ENCODE measurements at regions not wholly inside any gene's neighbourhood (a gene's known extent, or its start where the extent isn't known, plus 50 kb on each side); places are given as distances from the start of the nearest gene placed in this dataset.

DNA sequence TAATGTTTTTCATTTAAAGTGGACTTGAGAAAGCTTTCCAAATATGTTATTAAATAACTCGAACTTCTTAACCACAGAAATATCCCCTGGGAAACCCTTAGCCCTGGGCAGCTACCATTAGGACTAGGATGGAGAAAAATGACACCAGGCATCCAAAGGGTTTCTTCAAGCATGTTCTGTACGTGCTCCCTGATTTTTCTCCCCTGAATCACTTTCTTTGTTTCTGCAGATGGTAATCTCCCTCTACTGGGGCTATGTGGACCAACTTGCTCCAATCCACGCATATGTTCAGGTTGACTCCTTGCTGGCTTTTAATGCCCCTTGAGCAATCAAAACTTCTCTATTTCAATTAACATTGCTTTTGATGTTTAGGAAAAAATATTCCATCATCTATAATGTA, 312.7 kb upstream of the C1orf87 start:
- no peaks in the 10 kb centered on the region for H3K4me1 Mint-ChIP-seq (ENCODE audit: low read depth in 2 of 2)
- DNase-seq, result no peak
- no peaks in the 10 kb centered on the region for H3K27me3 Mint-ChIP-seq
- no peak overlapping the region for H3K27ac Mint-ChIP-seq
- H3K4me3 Mint-ChIP-seq, result no peak overlapping the region
- H3K9me3 Mint-ChIP-seq, result peaks cover 0 to 5% of the 10 kb centered on the region in 2 donors
- H3K36me3 Mint-ChIP-seq (ENCODE audit: insufficient read depth), result no peaks in the 10 kb centered on the region
- ATAC-seq (replicated peaks), result no peak

DNA sequence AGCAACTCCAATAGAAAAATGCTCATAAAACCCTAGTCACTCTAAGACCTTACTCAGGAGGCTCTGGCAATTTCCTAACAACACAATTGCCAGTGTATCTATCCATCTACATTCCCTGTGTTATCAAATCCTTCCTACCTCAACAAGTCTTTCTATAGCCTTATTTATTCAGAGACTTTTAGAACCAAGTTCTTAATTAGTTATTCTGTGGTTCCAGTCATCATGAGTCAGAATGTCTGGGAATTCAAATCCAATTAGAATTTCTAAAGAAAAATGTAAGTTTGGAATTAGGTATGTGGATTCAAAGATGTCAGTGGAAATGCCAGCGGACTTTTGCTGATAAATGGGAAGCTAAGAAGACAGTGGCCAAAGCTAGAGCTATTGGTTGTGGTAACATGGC, 302.6 kb upstream of the C1orf87 start:
- no peaks in the 10 kb centered on the region for H3K36me3 Mint-ChIP-seq (ENCODE audit: insufficient read depth)
- DNase-seq (no peak), ATAC-seq (replicated peaks) (no peak)
- no peak overlapping the region for H3K27ac Mint-ChIP-seq
- peaks cover 4 to 12% of the 10 kb centered on the region in 2 donors for H3K9me3 Mint-ChIP-seq
- no peaks in the 10 kb centered on the region for H3K27me3 Mint-ChIP-seq
- H3K4me3 Mint-ChIP-seq, result no peak overlapping the region
- H3K4me1 Mint-ChIP-seq (ENCODE audit: low read depth in 2 of 2), result no peaks in the 10 kb centered on the region

DNA sequence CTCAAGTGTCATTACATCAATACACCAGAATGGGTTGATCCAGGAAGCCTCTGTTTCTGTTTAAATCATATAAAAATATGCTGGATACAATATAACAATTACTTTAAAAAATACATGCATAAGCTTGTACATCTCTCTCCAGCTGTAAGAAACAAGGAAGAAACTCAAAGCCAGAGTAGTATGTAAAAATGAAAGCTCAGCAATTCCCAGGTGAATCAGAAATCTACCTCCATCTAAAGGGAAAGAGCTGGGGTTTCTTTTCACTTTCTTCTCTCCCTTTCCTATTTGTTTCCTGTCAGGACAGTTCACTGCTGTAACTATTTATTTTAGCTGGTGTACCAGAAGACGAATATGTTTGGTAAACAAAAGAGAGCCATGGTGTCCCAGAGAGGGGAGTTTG, 301.0 kb upstream of the C1orf87 start:
- ATAC-seq (replicated peaks) (no peak), DNase-seq (no peak)
- no peak overlapping the region for H3K4me3 Mint-ChIP-seq
- H3K27me3 Mint-ChIP-seq, result no peaks in the 10 kb centered on the region
- H3K4me1 Mint-ChIP-seq (ENCODE audit: low read depth in 2 of 2), result no peaks in the 10 kb centered on the region
- H3K9me3 Mint-ChIP-seq, result peaks cover 4 to 12% of the 10 kb centered on the region in 2 donors
- H3K36me3 Mint-ChIP-seq (ENCODE audit: insufficient read depth), result no peaks in the 10 kb centered on the region
- H3K27ac Mint-ChIP-seq, result no peak overlapping the region

DNA sequence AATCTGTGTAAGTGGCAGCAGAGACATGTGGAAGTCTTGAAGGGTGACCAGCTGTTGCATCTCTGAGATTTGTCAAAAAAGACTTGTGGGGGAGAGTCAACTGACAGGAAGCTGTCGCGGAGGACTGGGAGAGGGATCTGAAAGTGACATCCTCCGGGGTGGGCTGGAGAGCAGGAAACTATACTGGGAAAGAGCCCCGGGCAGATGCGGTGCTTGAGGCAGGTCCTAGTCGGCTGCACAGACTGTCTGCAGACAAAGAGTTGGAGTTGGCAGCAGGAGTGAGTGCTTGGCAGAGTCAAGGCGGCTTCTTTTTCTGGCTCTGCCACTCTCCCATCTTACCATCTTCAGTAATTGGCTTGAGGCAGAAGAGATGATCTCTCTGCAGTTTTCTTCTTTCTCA, 294.0 kb upstream of the C1orf87 start:
- no peaks in the 10 kb centered on the region for H3K4me1 Mint-ChIP-seq (ENCODE audit: low read depth in 2 of 2)
- H3K36me3 Mint-ChIP-seq (ENCODE audit: insufficient read depth), result no peaks in the 10 kb centered on the region
- H3K4me3 Mint-ChIP-seq, result no peak overlapping the region
- H3K9me3 Mint-ChIP-seq, result no peaks in the 10 kb centered on the region
- no peaks in the 10 kb centered on the region for H3K27me3 Mint-ChIP-seq
- no peak overlapping the region for H3K27ac Mint-ChIP-seq
- ATAC-seq (replicated peaks), result no peak
- no peak for DNase-seq

DNA sequence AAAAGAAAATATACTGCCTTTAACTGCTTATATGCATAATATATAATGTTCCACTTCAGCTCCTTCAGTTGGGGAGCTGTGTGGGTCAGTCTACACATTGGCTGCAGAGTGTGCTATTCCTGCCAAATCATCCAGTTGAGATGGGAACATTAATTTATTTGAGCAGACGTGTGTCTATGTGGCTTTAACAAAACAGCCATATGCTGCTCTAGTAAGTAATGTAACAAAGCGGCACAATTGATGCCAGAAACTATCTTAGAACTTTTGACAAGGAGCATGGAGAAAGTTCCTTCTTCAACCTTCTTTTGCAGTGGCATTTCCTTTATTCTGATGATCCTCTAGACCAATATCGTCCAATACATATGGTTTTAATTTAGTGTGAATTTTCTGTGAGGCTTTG, 285.9 kb upstream of the C1orf87 start:
- H3K4me1 Mint-ChIP-seq (ENCODE audit: low read depth in 2 of 2), result no peaks in the 10 kb centered on the region
- no peak overlapping the region for H3K4me3 Mint-ChIP-seq
- DNase-seq (no peak), ATAC-seq (replicated peaks) (no peak)
- H3K9me3 Mint-ChIP-seq, result peaks cover 0 to 2% of the 10 kb centered on the region in 2 donors
- H3K36me3 Mint-ChIP-seq (ENCODE audit: insufficient read depth), result no peaks in the 10 kb centered on the region
- H3K27me3 Mint-ChIP-seq, result no peaks in the 10 kb centered on the region
- H3K27ac Mint-ChIP-seq, result no peak overlapping the region

DNA sequence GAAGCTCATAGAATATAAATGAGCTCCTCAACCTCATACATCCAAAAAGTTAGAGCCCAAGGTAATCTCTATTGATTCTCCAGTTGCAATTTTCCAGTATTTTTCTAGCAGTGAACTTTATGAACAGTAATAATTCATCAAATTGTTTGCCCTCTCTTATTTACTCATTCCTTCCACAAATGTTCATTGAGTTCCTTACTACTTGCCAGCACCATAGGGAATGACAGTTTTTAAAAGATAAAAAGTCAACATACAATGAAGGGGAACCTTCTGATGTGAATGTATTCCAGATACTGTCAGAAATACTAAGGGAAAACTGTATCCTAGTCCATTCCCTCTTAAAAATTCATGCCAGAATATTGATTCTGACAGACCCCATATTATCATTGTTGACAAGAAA, 277.0 kb upstream of the C1orf87 start:
- Mint-ChIP-seq H3K4me1 (ENCODE audit: low read depth in 2 of 2) (no peaks in the 10 kb centered on the region), H3K36me3 (ENCODE audit: insufficient read depth) (no peaks in the 10 kb centered on the region), H3K4me3 (no peak overlapping the region), H3K27me3 (no peaks in the 10 kb centered on the region), H3K27ac (no peak overlapping the region), H3K9me3 (peaks cover 0 to 9% of the 10 kb centered on the region in 2 donors)
- no peak for ATAC-seq (replicated peaks)
- DNase-seq, result no peak

DNA sequence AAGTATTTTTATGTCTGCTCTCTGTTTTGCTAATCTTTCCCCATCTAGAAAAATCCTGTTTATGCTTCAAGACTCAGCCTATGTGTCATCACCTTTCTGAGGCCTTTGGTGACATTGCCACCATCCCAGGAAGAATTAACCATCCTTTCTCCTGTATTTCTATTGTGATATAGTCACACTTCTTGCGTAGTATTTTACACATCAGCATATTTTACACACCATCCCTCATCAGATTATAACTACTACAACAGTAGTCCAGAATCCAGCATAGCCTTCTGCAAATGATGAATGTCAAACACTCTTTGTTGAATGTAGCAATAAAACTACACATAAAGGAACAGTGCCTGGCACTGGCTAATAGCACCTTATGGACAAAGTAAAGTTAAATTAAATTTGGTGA, 275.3 kb upstream of the C1orf87 start:
- Mint-ChIP-seq H3K4me1 (ENCODE audit: low read depth in 2 of 2) (no peaks in the 10 kb centered on the region), H3K27me3 (no peaks in the 10 kb centered on the region), H3K4me3 (no peak overlapping the region), H3K9me3 (peaks cover 0 to 9% of the 10 kb centered on the region in 2 donors), H3K36me3 (ENCODE audit: insufficient read depth) (no peaks in the 10 kb centered on the region), H3K27ac (no peak overlapping the region)
- no peak for DNase-seq
- ATAC-seq (replicated peaks), result no peak

DNA sequence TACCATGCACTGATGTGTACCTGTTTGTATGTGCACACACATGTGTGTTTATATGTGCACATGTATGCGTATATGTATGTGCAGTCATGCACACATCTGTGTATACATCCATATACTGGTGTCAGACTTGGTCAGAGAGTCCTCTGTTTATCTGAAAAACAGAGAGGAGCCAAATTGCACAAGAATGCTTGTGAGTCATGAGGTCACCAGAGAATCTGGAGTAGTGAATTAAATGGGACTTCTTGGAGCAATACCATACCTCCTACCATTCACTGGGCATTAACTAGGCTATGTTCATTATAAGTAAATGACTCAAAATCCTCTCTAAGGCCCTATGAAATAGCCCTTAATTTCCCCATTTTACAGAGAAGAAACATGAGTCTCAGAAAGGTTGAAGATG, 272.1 kb upstream of the C1orf87 start:
- Mint-ChIP-seq H3K4me3 (no peak overlapping the region), H3K9me3 (peaks cover 0 to 9% of the 10 kb centered on the region in 2 donors), H3K27ac (no peak overlapping the region), H3K27me3 (no peaks in the 10 kb centered on the region), H3K4me1 (ENCODE audit: low read depth in 2 of 2) (no peaks in the 10 kb centered on the region), H3K36me3 (ENCODE audit: insufficient read depth) (no peaks in the 10 kb centered on the region)
- ATAC-seq (replicated peaks) (no peak), DNase-seq (no peak)

DNA sequence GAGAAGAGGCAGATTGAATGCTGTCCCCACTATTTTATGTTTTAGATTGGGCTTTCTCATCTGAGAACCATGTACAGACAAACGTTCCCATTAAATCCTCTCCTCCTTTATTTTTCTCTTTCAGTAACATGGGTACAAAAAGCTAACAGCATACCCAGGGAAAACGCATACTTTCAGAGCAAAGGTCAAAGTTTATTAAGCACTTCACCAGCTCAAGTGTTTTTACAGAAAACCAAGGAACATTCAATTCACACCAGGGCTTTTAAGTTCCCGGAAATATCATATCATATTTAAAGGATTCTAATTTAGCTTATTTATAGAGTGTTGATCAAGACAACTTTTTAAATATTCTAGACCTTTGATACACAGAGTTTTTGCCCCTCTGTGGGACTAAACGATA, 271.5 kb upstream of the C1orf87 start:
- peaks cover 0 to 9% of the 10 kb centered on the region in 2 donors for H3K9me3 Mint-ChIP-seq

DNA sequence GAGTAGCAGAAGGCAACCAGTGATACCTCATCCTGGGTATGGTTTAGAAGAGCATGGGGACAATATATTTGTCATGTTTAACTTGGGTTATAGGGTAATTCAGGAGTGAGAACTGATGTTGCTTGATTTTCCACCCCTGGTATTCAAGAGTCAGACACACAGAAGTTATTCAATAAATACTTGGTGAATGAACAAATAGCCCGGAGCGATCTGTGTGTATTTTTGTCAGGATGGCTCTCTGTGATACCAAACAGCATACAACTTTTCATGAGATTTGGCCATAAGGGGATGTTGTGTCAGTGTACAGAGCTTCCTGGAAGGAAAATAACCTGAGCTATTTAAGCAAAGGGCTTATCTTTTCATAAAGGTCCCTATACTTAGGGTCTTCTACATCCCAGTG, 270.2 kb upstream of the C1orf87 start:
- Mint-ChIP-seq H3K27me3 (no peaks in the 10 kb centered on the region), H3K9me3 (peaks cover 0 to 9% of the 10 kb centered on the region in 2 donors), H3K36me3 (ENCODE audit: insufficient read depth) (no peaks in the 10 kb centered on the region), H3K4me3 (no peak overlapping the region), H3K27ac (no peak overlapping the region), H3K4me1 (ENCODE audit: low read depth in 2 of 2) (no peaks in the 10 kb centered on the region)
- ATAC-seq (replicated peaks) (no peak), DNase-seq (no peak)

More for the DNA sequence above, 271.5 kb upstream of the C1orf87 start:
- no peaks in the 10 kb centered on the region for H3K36me3 Mint-ChIP-seq (ENCODE audit: insufficient read depth)
- H3K4me3 Mint-ChIP-seq, result no peak overlapping the region
- no peak overlapping the region for H3K27ac Mint-ChIP-seq
- no peaks in the 10 kb centered on the region for H3K27me3 Mint-ChIP-seq
- no peaks in the 10 kb centered on the region for H3K4me1 Mint-ChIP-seq (ENCODE audit: low read depth in 2 of 2)
- DNase-seq (no peak), ATAC-seq (replicated peaks) (no peak)

DNA sequence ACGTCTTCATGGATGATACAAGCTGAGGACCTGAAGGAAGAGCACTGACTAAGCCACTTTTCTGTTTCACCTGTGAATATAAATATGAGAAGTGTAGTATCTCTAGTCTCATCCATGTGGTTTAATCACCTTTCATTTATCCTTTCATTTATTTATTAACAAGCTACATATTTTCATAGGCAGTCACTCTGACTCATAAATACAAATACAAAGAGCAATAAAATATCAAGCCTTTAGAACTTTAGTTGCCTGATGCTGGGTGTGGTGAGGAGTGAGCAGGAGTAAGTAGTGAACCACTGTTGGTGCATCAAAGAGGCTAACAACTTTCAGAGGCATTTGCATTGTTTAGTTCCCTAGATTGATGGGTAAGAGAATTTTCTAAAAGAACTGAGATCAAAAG, 269.0 kb upstream of the C1orf87 start:
- Mint-ChIP-seq H3K36me3 (ENCODE audit: insufficient read depth) (no peaks in the 10 kb centered on the region), H3K4me3 (no peak overlapping the region), H3K9me3 (peaks cover 0 to 9% of the 10 kb centered on the region in 2 donors), H3K27ac (no peak overlapping the region), H3K27me3 (no peaks in the 10 kb centered on the region), H3K4me1 (ENCODE audit: low read depth in 2 of 2) (no peaks in the 10 kb centered on the region)
- DNase-seq (no peak), ATAC-seq (replicated peaks) (no peak)

DNA sequence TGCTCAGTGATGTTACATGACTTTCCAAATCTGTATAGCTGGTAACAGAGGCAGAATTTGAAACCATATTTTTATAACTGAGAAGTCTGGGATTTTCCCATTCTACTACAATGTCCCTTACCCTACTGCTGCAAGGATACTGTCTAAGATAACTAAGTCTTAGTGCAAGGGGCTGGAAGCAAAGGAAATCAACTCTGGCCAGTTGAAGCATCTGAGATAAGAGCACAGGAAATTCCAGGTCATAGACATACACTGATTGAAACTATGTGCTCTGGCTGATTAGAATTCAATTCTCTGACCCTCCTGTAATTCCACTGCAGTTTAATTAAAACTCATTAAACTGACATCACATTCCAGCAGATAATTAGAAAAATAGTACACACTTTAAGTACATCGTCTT, 267.7 kb upstream of the C1orf87 start:
- Mint-ChIP-seq H3K27me3 (no peaks in the 10 kb centered on the region), H3K4me1 (ENCODE audit: low read depth in 2 of 2) (no peaks in the 10 kb centered on the region), H3K9me3 (no peaks in the 10 kb centered on the region), H3K4me3 (no peak overlapping the region), H3K36me3 (ENCODE audit: insufficient read depth) (no peaks in the 10 kb centered on the region), H3K27ac (no peak overlapping the region)
- DNase-seq (no peak), ATAC-seq (replicated peaks) (no peak)

DNA sequence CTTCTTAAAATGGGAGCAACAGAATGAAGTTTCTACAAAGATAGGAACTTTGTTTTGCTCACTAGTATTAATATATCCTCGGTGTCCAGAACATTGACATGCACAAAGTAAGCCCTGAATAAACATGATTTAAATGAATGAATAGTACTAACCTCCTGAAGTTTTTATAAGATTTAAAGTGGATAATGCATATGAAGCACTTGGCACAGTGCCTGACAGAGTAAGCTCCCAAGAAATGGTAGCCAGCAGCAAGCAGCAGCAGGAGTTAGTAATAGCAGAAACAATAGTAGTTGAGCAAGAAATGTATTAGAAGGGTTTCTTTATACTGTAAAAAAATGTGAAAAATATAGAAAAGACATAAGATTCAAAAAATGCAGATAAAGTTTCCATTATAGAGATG, 258.1 kb upstream of the C1orf87 start:
- peaks cover 0 to 2% of the 10 kb centered on the region in 2 donors for H3K9me3 Mint-ChIP-seq
- ATAC-seq (replicated peaks) (no peak), DNase-seq (no peak)
- H3K4me3 Mint-ChIP-seq, result no peak overlapping the region
- H3K27ac Mint-ChIP-seq, result no peak overlapping the region
- no peaks in the 10 kb centered on the region for H3K36me3 Mint-ChIP-seq (ENCODE audit: insufficient read depth)
- no peaks in the 10 kb centered on the region for H3K27me3 Mint-ChIP-seq
- no peaks in the 10 kb centered on the region for H3K4me1 Mint-ChIP-seq (ENCODE audit: low read depth in 2 of 2)

DNA sequence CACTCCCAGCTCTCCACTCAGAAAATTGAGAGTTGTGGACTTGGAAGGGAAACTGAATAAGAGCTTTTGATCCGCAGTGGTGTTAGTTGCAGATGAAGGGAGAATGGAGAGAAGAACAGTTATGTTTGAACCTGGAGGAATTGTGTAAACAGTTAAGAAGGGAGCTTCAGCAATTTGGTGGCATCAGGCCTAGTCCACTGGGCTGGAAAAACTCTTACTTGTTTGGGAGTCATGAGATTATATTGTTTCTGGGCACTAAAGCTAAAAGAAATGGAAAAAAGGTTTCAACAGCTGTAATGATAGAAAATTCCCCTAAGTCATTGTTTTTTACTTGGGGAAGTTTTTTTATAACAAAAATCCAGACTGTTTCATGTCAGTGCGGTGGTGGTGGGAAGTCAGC, 256.1 kb upstream of the C1orf87 start:
- Mint-ChIP-seq H3K4me3 (no peak overlapping the region), H3K27ac (no peak overlapping the region), H3K27me3 (no peaks in the 10 kb centered on the region), H3K9me3 (peaks cover 0 to 2% of the 10 kb centered on the region in 2 donors), H3K36me3 (ENCODE audit: insufficient read depth) (no peaks in the 10 kb centered on the region), H3K4me1 (ENCODE audit: low read depth in 2 of 2) (no peaks in the 10 kb centered on the region)
- no peak for DNase-seq
- no peak for ATAC-seq (replicated peaks)

DNA sequence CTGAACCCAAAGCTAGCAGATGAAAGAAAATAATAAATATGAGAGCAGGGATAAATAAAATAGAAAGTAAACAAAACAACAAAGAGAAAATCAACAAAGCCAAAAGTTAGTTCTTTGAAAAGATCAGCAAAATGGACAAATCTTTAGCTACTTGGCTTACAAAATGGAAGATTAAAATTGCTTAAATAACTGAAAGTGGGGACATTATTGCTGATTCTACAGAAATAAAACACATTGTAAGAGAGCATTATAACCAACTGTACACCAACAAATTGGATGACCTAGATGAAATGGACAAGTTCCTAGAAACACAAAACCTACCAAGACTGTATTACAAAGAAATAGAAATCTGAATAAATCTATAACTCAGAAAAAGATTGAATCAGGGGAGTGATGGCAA, 238.3 kb upstream of the C1orf87 start:
- DNase-seq (no peak), ATAC-seq (replicated peaks) (no peak)
- Mint-ChIP-seq H3K27ac (no peak overlapping the region), H3K4me1 (ENCODE audit: low read depth in 2 of 2) (no peaks in the 10 kb centered on the region), H3K4me3 (no peak overlapping the region), H3K27me3 (no peaks in the 10 kb centered on the region), H3K9me3 (no peaks in the 10 kb centered on the region), H3K36me3 (ENCODE audit: insufficient read depth) (no peaks in the 10 kb centered on the region)
